Cardiac septum (tissue), 1 donor: ENCODE measurements at regions not wholly inside any gene's neighbourhood (a gene's known extent, or its start where the extent isn't known, plus 50 kb on each side); places are given as distances from the start of the nearest gene placed in this dataset.

ENCODE experiments used
- DNase-seq: peaks from one replicate; pipeline ENCODE4 v3.0.0-alpha.2; 2020; ENCODE audit warnings: low spot score
- intact Hi-C: fragments of 100-400 bp; cut with DNase I; formaldehyde crosslinking; loops from one replicate; pipeline ENCODE4 v1.14.0; 2022
- donor health status: DM: no; HTN: no; CAD: no.

DNA sequence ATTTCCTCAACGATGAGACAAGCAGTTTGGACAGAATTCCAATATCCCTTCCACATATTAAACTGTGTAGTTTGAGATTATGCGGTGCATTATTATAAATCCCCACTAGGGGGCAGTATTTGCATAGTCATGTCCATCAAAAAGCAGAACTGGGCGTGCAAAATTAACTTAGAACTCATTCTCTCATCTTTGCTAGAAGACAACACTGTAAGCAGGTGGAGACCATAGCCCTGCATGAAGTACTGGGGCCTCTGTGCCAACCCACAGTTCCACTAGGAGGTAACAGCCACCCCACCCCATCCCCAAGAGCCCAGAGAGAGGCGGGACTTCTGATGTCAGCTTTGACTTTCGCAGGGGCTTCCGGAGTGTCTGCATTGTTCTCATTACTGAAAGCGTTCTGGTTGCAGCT lies 106.6 kb upstream of the TMC3 start:
- no peak for DNase-seq

DNA sequence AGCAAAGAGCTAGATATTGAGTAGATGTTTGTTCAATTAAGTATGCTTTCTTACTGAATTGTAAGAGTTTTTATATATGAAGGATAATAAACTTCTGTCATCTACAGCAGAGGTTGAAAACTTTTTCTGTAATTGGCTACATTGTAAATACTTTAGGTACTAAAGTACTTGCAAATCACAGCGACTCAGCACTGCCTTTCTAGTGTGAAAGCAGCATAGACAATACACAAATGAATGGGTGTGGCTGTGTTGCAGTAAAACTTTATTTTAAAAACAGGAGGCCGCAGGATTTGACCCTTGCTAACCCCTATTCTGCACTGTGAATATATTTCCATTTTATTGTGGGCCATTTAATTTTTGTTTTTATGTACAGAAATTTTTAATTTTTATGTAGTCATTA lies 104.3 kb upstream of the TMC3 start:
- intact Hi-C loops, result loop anchor here (5.0 kb wide), 1 partner anchor 664 kb away; no protein-coding TSS in a partner anchor
- no peak for DNase-seq

More for the DNA sequence above, 106.6 kb upstream of the TMC3 start:
- intact Hi-C loops, result loop anchor here (5.0 to 10.0 kb wide), 3 partner anchors 464 to 717 kb away; partner anchors contain the start of gene MEX3B

DNA sequence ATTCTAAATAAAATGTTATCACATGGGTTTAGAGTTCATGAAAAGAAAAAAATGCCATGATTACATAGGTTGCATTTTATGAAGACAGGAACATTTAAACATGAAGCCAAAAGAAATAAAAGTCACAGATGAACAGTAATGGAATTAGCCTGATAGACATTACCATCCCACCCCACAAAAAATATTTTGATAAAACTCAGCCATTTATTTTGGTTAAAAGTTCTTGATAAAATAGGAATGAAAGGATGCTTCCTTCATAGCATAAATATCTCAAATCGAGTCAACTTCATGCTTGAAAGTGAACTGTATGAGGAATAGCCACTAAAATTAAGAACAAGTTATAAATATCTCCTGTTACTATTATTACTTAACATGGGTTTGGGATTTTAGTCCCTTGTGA lies 101.9 kb upstream of the TMC3 start:
- intact Hi-C loops, result loop anchor here (5.0 kb wide), 1 partner anchor 666 kb away; no protein-coding TSS in a partner anchor
- DNase-seq, result no peak

DNA sequence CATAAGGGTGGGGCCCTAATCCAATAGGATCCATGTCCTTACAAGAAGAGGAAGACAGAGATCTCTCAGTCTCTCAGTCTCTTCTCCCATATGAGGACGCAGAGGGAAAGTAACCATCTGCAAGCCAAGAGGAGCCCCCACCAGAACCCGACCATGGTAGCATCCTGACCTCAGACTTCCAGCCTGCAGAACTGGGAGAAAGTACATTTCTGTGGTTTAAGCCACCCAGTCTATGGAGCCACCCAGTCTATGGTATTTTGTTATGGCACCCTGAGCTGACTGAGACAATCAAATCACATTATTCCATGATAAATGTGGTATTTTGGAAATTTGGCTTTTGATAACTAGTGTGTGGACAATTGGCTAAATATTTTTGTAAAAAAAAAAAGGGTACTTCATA lies 101.5 kb upstream of the TMC3 start:
- DNase-seq, result no peak
- intact Hi-C loops, result loop anchor here (5.0 kb wide), 1 partner anchor 667 kb away; no protein-coding TSS in a partner anchor

DNA sequence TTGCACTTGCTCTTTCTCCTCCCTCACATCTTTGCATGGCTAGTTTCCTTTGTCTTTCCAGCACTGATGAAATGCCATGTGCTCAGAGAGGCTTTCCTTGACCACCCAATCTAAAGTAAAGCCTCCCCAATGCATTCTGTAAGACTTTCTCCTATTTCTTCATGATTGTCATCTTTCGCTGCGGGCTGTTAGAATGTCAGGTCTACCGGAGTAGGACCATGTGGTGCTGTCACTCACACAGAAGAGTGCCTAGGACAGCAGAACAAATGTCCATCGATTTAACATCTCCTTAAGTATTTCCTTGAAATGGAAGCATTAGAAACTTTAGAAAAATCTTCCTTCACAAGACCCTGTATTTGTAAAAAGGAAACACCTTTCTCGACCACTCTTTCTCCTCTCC lies 99.9 kb upstream of the TMC3 start:
- DNase-seq, result no peak
- intact Hi-C loops, result no loop called here

DNA sequence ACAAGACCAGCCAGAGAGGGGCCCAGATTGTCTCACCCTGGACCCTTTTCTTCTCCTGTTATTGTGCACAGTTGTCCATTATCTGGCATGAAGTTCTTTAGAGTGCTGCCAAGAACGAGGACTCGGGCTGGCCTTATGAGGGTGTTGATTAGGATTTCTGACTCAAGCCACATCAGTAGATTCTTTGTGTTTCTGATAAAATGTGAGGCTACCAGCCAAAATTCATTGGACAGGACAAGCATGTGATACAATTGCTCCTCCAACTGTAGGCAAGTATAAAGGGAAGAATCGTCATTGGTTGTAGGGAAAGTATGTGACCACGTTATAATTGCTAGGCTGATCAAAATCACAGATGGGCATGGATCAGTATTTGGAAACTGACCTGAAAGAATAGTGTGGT lies 99.2 kb upstream of the TMC3 start:
- no peak for DNase-seq
- intact Hi-C loops, result no loop called here

DNA sequence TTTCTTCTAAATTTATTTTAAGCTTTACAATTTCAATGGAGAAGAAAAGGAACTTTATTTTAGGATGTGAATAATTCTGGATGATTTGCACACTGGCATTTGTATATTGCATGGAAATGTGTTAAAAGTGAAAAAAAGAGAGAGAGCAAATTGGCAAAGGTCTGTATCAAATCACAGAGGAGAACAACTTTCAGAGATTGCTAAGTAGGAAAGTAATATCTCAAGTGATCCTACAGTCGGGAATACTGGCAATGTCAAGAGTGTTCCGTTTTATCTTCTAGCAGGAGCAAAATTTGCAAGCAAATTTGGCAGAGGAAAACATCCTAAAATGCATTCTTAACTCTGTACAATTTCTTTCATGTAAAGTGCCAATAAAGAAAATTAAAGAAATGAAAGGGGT lies 97.1 kb upstream of the TMC3 start:
- DNase-seq, result no peak
- intact Hi-C loops, result no loop called here

DNA sequence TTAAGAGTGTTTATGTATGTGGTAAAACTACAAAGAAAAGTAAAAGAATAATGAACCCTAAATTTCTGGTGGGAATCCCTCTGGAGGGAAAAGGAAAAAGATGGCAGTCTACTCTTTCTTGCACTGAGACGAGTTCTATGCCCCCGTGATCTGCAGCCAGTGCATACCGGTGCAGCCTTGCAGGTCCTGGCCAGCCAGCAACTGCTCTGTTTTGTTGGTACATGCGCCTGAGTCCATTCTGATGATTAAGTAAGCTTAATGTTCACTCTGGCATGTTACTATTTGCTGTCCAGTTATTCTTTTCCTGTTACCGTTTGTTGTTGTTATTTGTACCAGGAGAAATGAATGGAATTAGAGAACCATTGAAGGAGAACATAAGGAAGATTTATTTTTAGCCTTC lies 95.1 kb upstream of the TMC3 start:
- intact Hi-C loops, result no loop called here
- no peak for DNase-seq

DNA sequence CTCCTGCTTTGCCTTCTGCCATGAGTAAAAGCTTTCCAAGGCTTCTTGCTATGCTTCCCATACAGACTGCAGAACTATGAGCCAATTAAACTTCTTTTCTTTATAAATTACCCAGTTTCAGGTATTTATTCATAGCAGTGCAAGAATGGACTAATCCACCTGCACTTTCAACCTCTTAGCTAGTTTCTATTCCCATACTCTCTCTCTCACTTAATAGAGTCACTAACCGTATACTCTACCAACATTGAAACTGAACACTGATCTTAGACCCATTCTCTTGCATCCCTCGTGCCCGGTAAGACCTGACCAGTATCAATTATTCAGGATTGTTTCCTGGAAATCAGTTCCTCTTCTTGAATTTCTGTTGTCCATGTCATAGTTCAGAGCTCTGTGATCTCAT lies 92.7 kb upstream of the TMC3 start:
- intact Hi-C loops, result no loop called here

DNA sequence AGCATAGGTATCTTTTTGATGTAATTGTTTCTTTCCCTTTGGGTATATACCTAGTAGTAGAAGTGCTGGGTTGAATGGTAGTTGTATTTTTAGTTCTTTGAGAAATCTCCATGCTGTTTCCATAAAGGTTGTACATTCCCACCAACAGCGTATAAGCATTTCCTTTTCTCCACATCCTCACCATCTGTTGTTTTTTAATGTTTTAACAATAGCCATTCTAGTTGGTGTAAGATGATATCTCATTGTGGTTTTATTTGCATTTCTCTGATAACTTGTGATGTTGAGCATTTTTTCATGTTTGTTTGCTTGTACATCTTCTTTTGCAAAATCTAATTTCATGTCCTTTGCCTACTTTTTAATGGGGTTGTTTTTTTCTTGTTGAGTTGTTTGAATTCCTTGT lies 80.0 kb upstream of the TMC3 start:
- no peak for DNase-seq
- intact Hi-C loops, result no loop called here

More for the DNA sequence above, 92.7 kb upstream of the TMC3 start:
- no peak for DNase-seq

DNA sequence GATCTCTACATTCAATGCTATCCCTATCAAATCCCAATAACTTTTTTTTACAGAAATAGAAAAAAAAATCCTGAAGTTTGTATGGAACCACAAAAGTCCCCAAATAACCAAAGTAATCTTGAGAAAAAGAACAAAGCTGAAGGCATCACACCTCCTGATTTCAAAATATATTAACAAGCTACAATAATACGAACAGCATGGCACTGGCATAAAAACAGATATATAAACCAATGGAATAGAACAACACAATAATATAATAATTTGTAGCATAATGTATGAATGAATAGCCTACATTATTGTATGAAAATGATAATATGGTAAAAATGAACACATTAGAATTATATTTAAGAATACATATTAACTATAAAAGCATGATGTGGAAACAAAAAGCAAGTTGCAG lies 76.7 kb upstream of the TMC3 start:
- no peak for DNase-seq
- intact Hi-C loops, result no loop called here

DNA sequence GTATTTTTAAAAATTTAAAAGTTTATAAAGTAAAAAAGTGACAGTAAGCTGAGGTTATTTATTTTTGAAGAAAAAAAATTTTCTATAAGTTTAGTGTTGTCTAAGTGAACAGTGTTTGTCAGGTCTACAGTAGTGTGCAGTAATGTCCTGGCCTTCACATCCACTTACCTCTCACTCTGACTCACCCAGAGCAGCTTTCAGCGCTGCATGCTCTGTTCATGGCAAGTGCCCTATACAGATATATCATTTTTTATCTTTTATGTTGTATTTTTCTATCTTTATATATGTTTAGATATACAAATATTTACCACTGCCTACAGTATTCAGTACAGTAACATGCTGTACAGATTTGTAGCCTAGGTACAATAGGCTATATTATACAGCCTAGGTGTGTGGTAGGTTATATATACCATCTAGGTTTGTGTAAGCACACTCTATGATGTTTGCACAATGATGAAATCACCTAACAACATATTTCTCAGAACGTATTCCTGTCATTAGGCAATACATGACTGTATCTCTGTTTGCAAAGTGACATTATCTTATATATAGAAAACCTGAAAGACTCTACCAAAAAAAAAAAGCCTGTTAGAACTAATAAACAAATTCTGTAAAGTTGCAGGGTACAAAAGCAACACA lies 75.9 kb upstream of the TMC3 start:
- intact Hi-C loops, result no loop called here

DNA sequence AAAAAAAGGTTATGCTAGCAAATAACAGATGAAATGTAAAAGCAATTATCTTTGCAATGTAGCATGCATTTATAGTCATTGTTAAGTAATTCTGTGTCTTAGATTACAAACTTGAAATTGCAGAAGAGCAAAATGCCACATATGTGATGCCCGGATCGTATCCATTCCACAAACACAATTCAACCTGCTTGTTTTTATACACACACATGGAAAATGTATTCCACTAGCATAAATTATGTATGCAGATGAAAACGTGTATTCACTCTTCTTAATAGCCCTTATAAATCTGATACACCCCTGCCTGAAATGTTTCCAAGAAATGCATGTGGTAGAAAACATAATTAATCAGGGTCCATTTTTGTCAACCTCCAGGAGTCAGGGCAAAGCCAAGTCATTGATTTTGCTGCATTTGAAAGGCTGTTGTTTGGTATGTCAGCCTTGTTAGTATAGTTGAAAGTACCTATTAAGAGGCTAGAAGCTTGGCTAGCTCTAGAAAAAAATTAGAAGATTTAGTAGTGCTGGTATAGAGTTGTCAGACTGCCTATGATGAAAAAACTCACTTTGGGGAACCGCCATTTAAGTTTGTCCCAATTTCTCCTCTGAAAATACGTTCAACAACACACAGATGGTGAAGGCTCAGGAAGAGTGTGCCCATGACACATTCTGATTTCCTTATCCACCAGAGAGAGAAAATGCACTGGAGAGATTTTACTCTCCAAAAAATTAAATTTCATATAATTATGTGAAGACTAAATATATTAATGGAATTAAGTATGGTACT lies 69.2 kb upstream of the TMC3 start:
- no peak for DNase-seq

More for the DNA sequence above, 75.9 kb upstream of the TMC3 start:
- no peak for DNase-seq

DNA sequence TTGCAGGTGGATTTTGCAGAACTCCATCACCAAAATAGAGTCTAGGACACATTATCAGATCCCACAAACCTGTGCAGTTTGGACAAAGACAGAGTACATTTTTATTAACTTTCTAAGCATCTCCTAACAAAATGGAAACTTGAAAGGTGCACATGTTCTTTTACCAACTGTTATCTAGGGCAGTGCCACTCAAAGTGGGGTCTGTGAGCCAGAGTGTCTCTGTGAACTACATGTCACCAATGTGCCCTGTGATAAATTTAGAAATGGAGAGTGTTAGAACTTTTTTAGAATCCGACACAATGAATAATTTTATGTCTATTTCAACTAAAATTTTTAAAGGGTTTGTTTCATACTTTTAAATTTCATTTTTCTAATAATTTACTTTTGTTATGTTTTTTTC lies 68.4 kb upstream of the TMC3 start:
- intact Hi-C loops, result no loop called here
- no peak for DNase-seq

More for the DNA sequence above, 69.2 kb upstream of the TMC3 start:
- intact Hi-C loops, result no loop called here

DNA sequence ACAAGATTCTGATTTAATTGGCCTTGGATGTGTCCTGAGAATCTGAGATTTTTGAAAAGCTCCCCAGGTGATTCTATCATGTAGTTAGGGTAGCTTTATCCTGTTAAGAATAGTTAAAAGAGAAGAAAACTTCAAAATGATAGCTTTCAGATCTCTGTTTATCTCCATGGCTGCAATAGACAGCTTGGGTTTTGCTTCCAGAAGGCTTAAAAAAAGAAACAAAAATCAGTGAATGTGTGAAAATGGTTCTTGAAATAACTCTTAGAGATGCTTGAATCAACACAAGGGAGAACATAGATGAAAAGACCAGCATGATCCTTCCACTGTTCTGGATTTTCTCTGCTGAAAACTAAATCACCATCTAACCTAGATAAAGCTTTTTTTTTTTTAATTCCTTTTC lies 60.8 kb upstream of the TMC3 start:
- intact Hi-C loops, result no loop called here

DNA sequence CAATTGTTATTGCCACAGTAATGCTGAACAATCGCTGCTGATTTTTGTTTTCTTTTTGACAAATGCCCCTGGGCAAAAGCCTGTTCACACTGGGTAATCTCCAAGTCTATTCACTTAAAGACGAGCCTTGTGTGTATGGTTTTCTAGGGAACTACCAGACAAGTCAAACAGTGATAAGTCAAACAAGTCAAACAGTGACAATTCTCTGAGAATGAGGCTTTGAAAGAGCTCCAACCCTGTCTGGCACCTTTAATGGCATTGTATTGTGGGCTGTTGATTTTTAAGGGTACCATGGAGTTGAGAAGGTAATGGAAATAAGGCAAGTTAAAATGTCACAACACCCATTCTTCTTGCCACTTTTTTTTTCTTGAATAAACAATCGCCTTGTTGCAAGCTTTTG lies 59.4 kb upstream of the TMC3 start:
- intact Hi-C loops, result no loop called here
- DNase-seq, result no peak

More for the DNA sequence above, 60.8 kb upstream of the TMC3 start:
- DNase-seq, result no peak

DNA sequence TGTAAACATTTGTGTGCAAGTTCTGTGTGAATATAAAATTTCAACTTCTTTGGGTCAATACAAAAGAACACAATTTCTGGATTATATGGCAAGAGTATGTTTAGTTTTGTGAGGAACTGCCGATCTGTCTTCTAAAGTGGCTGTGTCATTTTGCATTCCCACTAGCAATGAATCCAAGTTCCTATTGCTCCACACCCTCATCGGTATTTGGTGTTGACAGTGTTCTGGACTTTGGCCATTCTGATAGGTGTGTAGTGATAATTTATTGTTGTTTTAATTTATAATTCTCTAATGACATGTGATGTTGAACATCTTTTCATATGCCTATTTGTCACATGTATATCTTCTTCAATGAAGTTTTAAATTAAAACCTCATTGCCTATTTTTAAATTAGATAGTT lies 58.2 kb upstream of the TMC3 start:
- intact Hi-C loops, result no loop called here

DNA sequence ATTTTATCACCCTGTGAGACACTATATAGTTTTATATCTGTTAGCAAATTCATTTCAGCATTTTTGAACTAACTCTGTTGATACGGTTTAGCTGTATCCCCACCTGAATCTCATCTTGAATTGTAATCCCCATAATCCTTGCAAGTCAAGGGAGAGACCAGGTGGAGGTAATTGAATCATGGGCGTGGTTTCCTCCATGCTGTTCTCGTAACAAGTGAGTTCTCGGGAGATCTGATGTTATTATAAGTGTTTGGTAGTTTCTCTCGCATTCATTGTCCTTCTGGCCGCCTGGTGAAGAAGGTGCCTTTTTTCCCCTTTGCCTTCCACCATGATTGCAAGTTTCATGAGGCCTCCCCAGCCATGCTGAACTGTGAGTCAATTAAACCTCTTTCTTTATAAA lies 53.2 kb upstream of the TMC3 start:
- intact Hi-C loops, result no loop called here
- DNase-seq, result no peak

More for the DNA sequence above, 58.2 kb upstream of the TMC3 start:
- DNase-seq, result no peak

DNA sequence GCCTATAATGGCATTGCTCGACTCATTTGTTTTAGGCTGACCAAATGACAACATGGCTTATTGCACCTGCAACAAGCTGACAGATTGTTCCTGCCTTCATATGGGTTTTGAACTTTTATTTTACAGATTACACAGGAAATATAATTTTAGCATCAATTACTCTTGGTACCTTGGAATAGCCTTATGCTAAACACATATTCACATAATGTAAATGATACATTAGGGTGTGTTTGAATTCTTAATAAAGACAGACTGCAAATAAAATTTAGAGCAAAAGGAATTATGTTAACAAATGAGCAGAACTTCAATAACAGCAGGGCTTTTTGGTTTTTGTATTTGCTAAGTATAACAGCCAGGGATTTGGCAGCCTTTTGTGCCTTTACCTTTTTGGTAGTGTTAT lies 51.9 kb upstream of the TMC3 start:
- intact Hi-C loops, result no loop called here
- no peak for DNase-seq
